ENCODE measurements at regions not wholly inside any gene's neighbourhood (a gene's known extent, or its start where the extent isn't known, plus 50 kb on each side); places are given as distances from the start of the nearest gene placed in this dataset.

DNA sequence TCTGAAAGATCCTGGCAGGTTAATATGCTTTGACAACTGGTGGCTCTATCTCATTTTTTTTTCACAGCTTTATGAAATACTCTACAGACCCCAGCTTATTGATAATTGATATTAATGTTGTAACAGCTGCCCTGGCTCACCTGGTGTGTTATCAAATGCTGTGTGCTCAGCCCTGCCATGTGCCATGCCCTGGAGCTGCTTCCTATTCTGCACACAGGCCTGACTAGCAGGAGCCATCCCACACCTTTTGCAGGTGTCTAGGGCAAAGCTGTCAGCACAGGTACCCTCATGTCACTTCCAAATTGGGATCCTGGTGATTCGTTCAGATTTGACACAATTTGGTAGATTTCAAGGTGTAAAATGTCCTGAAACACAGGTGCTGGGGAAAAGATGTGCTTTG, 254.6 kb upstream of the MAN1A1 start:
- no TSS peak for BruUV-seq (replicated peaks)
- CTCF ChIA-PET = interaction anchor here (1.1 kb wide), 1 partner anchor 60 kb away, joined by 3 read pairs; no protein-coding TSS in a partner anchor
- H3K4me1 Mint-ChIP-seq (ENCODE audit: low read depth, unreplicated experiment) = no peaks in the 10 kb centered on the region
- no peaks in the 10 kb centered on the region for H3K27me3 Mint-ChIP-seq (ENCODE audit: unreplicated experiment)
- intact Hi-C loops (cut with micrococcal nuclease; ENCODE audit: unreplicated experiment) = no loop called here
- TF ChIP-seq, protein P1, sequence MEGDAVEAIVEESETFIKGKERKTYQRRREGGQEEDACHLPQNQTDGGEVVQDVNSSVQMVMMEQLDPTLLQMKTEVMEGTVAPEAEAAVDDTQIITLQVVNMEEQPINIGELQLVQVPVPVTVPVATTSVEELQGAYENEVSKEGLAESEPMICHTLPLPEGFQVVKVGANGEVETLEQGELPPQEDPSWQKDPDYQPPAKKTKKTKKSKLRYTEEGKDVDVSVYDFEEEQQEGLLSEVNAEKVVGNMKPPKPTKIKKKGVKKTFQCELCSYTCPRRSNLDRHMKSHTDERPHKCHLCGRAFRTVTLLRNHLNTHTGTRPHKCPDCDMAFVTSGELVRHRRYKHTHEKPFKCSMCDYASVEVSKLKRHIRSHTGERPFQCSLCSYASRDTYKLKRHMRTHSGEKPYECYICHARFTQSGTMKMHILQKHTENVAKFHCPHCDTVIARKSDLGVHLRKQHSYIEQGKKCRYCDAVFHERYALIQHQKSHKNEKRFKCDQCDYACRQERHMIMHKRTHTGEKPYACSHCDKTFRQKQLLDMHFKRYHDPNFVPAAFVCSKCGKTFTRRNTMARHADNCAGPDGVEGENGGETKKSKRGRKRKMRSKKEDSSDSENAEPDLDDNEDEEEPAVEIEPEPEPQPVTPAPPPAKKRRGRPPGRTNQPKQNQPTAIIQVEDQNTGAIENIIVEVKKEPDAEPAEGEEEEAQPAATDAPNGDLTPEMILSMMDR (IDR thresholded peaks at IDR 0.05; ENCODE audit: unreplicated experiment) = no peak
- no peak for DNase-seq
- no peaks in the 10 kb centered on the region for H3K36me3 Mint-ChIP-seq (ENCODE audit: insufficient read depth, unreplicated experiment)
- no peak overlapping the region for H3K4me3 Mint-ChIP-seq (ENCODE audit: low read depth, unreplicated experiment)
- no peaks in the 10 kb centered on the region for H3K9me3 Mint-ChIP-seq (ENCODE audit: low read depth, unreplicated experiment)
- H3K27ac Mint-ChIP-seq (ENCODE audit: unreplicated experiment) = no peak overlapping the region

DNA sequence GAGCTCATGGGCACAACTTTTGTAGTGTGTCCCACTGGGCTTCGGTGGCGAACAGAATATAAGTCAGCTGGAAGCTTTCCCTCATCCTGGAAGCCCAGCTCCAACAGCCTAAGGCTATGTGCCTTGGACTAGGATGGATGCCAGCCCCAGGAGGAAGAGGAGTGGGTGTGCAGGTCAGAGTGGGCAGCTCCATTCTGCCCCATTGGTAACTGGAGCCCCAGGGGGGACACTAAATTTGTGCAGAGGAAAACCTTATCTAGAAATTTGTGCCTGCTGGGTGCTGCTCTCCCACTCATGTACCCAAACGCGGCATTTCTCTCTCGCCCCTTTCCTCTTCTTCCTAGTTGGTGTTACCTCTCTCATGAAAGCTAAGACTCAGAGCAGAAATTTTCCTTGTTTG, 253.9 kb upstream of the MAN1A1 start:
- TF ChIP-seq, protein P1 (IDR thresholded peaks at IDR 0.05; ENCODE audit: unreplicated experiment) = no peak
- no peak for DNase-seq
- H3K4me3 Mint-ChIP-seq (ENCODE audit: low read depth, unreplicated experiment) = no peak overlapping the region
- H3K27me3 Mint-ChIP-seq (ENCODE audit: unreplicated experiment) = peaks cover under 1% of the 10 kb centered on the region
- H3K9me3 Mint-ChIP-seq (ENCODE audit: low read depth, unreplicated experiment) = no peaks in the 10 kb centered on the region
- CTCF ChIA-PET = interaction anchor here (1.1 kb wide), 1 partner anchor 59 kb away, joined by 3 read pairs; no protein-coding TSS in a partner anchor
- BruUV-seq (replicated peaks) = no TSS peak
- intact Hi-C loops (cut with micrococcal nuclease; ENCODE audit: unreplicated experiment) = no loop called here
- no peak overlapping the region for H3K27ac Mint-ChIP-seq (ENCODE audit: unreplicated experiment)
- H3K36me3 Mint-ChIP-seq (ENCODE audit: insufficient read depth, unreplicated experiment) = no peaks in the 10 kb centered on the region
- no peaks in the 10 kb centered on the region for H3K4me1 Mint-ChIP-seq (ENCODE audit: low read depth, unreplicated experiment)

DNA sequence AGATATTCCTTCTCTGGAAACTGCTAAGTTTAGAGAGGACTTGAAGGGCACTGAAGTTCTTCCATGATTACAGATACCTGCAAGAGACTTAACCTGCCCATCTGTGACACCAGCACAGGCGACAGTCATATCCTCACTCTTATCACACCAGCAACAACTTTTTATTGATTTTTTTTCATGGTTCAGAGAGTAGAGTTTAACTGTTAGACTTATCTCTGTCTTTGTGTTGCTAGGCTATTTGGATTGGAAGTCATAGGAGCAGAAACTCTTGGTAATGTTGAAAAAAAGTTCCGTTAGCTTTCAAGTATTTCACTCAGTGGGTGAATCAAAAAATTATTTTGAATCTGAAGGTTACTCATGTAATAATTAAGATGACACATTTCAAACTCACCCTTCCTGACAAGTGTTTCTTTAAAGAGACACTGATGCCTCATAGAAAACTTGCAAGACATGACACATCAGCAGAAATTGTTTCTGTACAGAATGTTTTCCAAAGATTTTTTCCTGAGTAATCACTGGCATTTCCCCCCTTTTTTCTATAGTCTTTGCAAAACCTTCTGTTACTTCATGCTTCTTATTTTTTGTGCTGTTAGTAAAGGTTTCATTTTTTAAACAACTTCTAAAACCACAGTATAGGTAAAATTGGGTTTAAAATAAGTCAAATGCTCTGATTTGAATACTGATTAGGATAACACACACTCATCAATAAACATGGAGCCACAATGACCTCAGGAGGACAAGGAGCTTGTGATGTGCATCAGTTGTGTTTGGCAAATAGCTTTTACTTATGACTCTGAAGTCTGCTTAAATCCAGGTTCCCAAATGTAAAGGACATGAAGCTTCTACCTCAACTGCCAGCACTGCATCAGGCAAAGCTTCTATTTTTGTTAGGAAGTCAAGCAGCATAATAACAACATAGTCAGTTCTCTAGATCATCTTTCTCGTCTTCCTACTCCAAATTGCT, 252.9 kb upstream of the MAN1A1 start:
- BruUV-seq (replicated peaks) = no TSS peak
- H3K27ac Mint-ChIP-seq (ENCODE audit: unreplicated experiment) = no peak overlapping the region
- H3K9me3 Mint-ChIP-seq (ENCODE audit: low read depth, unreplicated experiment) = no peaks in the 10 kb centered on the region
- H3K4me1 Mint-ChIP-seq (ENCODE audit: low read depth, unreplicated experiment) = no peaks in the 10 kb centered on the region
- CTCF ChIA-PET = no interaction called here
- intact Hi-C loops (cut with micrococcal nuclease; ENCODE audit: unreplicated experiment) = no loop called here
- no peak overlapping the region for H3K4me3 Mint-ChIP-seq (ENCODE audit: low read depth, unreplicated experiment)
- TF ChIP-seq, protein P1 (IDR thresholded peaks at IDR 0.05; ENCODE audit: unreplicated experiment) = no peak
- peaks cover 11% of the 10 kb centered on the region for H3K27me3 Mint-ChIP-seq (ENCODE audit: unreplicated experiment)
- H3K36me3 Mint-ChIP-seq (ENCODE audit: insufficient read depth, unreplicated experiment) = no peaks in the 10 kb centered on the region
- DNase-seq = no peak

DNA sequence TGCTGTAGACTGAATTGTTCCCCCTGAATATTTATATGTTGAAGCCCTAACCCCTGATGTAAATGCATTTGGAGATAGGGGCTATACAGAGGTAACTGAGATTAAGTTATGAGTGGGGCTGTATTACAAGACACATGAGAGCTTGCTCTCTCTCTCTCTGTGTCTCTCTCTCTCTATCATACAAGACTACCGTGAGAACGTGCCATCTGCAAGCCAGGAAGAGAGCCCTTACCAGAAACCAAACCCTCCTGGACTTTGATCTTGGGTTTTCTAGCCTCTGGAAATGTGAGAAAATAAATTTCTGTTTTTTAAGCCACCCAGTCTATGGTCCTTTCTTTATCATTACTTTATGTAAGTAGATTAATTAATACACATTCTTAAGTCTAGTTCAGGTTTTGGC, 249.3 kb upstream of the MAN1A1 start:
- no peak overlapping the region for H3K4me3 Mint-ChIP-seq (ENCODE audit: low read depth, unreplicated experiment)
- H3K27me3 Mint-ChIP-seq (ENCODE audit: unreplicated experiment) = peaks cover 19% of the 10 kb centered on the region
- BruUV-seq (replicated peaks) = no TSS peak
- TF ChIP-seq, protein P1 (IDR thresholded peaks at IDR 0.05; ENCODE audit: unreplicated experiment) = no peak
- DNase-seq = no peak
- CTCF ChIA-PET = no interaction called here
- intact Hi-C loops (cut with micrococcal nuclease; ENCODE audit: unreplicated experiment) = loop anchor here (5.0 to 10.0 kb wide), 2 partner anchors 77 to 244 kb away; no protein-coding TSS in a partner anchor
- H3K9me3 Mint-ChIP-seq (ENCODE audit: low read depth, unreplicated experiment) = no peaks in the 10 kb centered on the region
- no peaks in the 10 kb centered on the region for H3K36me3 Mint-ChIP-seq (ENCODE audit: insufficient read depth, unreplicated experiment)
- no peak overlapping the region for H3K27ac Mint-ChIP-seq (ENCODE audit: unreplicated experiment)
- H3K4me1 Mint-ChIP-seq (ENCODE audit: low read depth, unreplicated experiment) = no peaks in the 10 kb centered on the region

Measured in Calu3 (cell line).